ENCODE measurements at regions not wholly inside any gene's neighbourhood (a gene's known extent, or its start where the extent isn't known, plus 50 kb on each side); places are given as distances from the start of the nearest gene placed in this dataset.
"Not testable (repeated sequence)": the region's sequence is repeated elsewhere in the genome, so short reads cannot be mapped to it uniquely, and the experiment has no call there.

- in situ Hi-C loops (cut with HindIII; ENCODE audit: low sequenced_read_pairs): no loop called here
Measured at GRCh38 chr1:68827261-68827660, 330.4 kb upstream of the DEPDC1 start.

GRCh38 chr1:68828013-68828412 is 331.1 kb upstream of the DEPDC1 start:
- in situ Hi-C loops (cut with HindIII; ENCODE audit: low sequenced_read_pairs): no loop called here

- in situ Hi-C loops (cut with HindIII; ENCODE audit: low sequenced_read_pairs): no loop called here
Measured at GRCh38 chr1:68831281-68831680, 334.4 kb upstream of the DEPDC1 start.

GRCh38 chr1:68848017-68848416 is 351.1 kb upstream of the DEPDC1 start:
- in situ Hi-C loops (cut with HindIII; ENCODE audit: low sequenced_read_pairs): loop anchor here (5.0 kb wide), 1 partner anchor 69 kb away; no protein-coding TSS in a partner anchor

GRCh38 chr1:68868606-68869005 is 371.7 kb upstream of the DEPDC1 start:
- in situ Hi-C loops (cut with HindIII; ENCODE audit: low sequenced_read_pairs): no loop called here

GRCh38 chr1:68873144-68873543 is 376.3 kb upstream of the DEPDC1 start:
- in situ Hi-C loops (cut with HindIII; ENCODE audit: low sequenced_read_pairs): no loop called here

GRCh38 chr1:68881330-68882194 is 384.7 kb upstream of the DEPDC1 start:
- in situ Hi-C loops (cut with HindIII; ENCODE audit: low sequenced_read_pairs): not testable (repeated sequence)

GRCh38 chr1:68889471-68889870 is 392.6 kb upstream of the DEPDC1 start:
- in situ Hi-C loops (cut with HindIII; ENCODE audit: low sequenced_read_pairs): no loop called here

GRCh38 chr1:68890736-68891135 is 393.9 kb upstream of the DEPDC1 start:
- in situ Hi-C loops (cut with HindIII; ENCODE audit: low sequenced_read_pairs): no loop called here

- in situ Hi-C loops (cut with HindIII; ENCODE audit: low sequenced_read_pairs): no loop called here
Measured at GRCh38 chr1:68904477-68904876, 407.6 kb upstream of the DEPDC1 start.

- in situ Hi-C loops (cut with HindIII; ENCODE audit: low sequenced_read_pairs): no loop called here
Measured at GRCh38 chr1:68906431-68906830, 409.5 kb upstream of the DEPDC1 start.

- in situ Hi-C loops (cut with HindIII; ENCODE audit: low sequenced_read_pairs): no loop called here
Measured at GRCh38 chr1:68907491-68907890, 410.6 kb upstream of the DEPDC1 start.

GRCh38 chr1:68908316-68908715 is 411.4 kb upstream of the DEPDC1 start:
- in situ Hi-C loops (cut with HindIII; ENCODE audit: low sequenced_read_pairs): no loop called here

GRCh38 chr1:68916221-68916902 is 419.5 kb upstream of the DEPDC1 start:
- in situ Hi-C loops (cut with HindIII; ENCODE audit: low sequenced_read_pairs): loop anchor here (5.0 kb wide), 1 partner anchor 69 kb away; no protein-coding TSS in a partner anchor

GRCh38 chr1:68917456-68917855 is 420.6 kb upstream of the DEPDC1 start:
- in situ Hi-C loops (cut with HindIII; ENCODE audit: low sequenced_read_pairs): loop anchor here (5.0 kb wide), 1 partner anchor 70 kb away; no protein-coding TSS in a partner anchor

GRCh38 chr1:68918563-68918962 is 421.7 kb upstream of the DEPDC1 start:
- in situ Hi-C loops (cut with HindIII; ENCODE audit: low sequenced_read_pairs): loop anchor here (5.0 kb wide), 1 partner anchor 71 kb away; no protein-coding TSS in a partner anchor

- in situ Hi-C loops (cut with HindIII; ENCODE audit: low sequenced_read_pairs): loop anchor here (5.0 kb wide), 1 partner anchor 72 kb away; no protein-coding TSS in a partner anchor
Measured at GRCh38 chr1:68919075-68919474, 422.2 kb upstream of the DEPDC1 start.

GRCh38 chr1:68923475-68924088 is 426.7 kb upstream of the DEPDC1 start:
- in situ Hi-C loops (cut with HindIII; ENCODE audit: low sequenced_read_pairs): not testable (repeated sequence)

GRCh38 chr1:68930101-68930500 is 433.2 kb upstream of the DEPDC1 start:
- in situ Hi-C loops (cut with HindIII; ENCODE audit: low sequenced_read_pairs): no loop called here

GRCh38 chr1:68936530-68936929 is 439.6 kb upstream of the DEPDC1 start:
- in situ Hi-C loops (cut with HindIII; ENCODE audit: low sequenced_read_pairs): no loop called here

GRCh38 chr1:68938051-68938666 is 441.3 kb upstream of the DEPDC1 start:
- in situ Hi-C loops (cut with HindIII; ENCODE audit: low sequenced_read_pairs): no loop called here
